ENCODE measurements at regions not wholly inside any gene's neighbourhood (a gene's known extent, or its start where the extent isn't known, plus 50 kb on each side); places are given as distances from the start of the nearest gene placed in this dataset.

GRCh38 chr4:153045111-153045982 lies 109.2 kb downstream of the FHDC1 start:
- no peak for TF ChIP-seq CTCF (conservative IDR thresholded peaks at IDR 0.05; ENCODE audit: low read depth, low read length)
- DNase-seq (ENCODE audit: low read depth) = no peak
- H3K4me3 ChIP-seq (ENCODE audit: low read depth, low read length) = no peak overlapping the region

- no peak for DNase-seq (ENCODE audit: low read depth)
- H3K4me3 ChIP-seq (ENCODE audit: low read depth, low read length) = no peak overlapping the region
- TF ChIP-seq CTCF (conservative IDR thresholded peaks at IDR 0.05; ENCODE audit: low read depth, low read length) = no peak
These were observed 122.5 kb downstream of the FHDC1 start for GRCh38 chr4:153058671-153059060.

GRCh38 chr4:153060196-153060595 lies 124.1 kb downstream of the FHDC1 start:
- no peak overlapping the region for H3K4me3 ChIP-seq (ENCODE audit: low read depth, low read length)
- no peak for DNase-seq (ENCODE audit: low read depth)
- no peak for TF ChIP-seq CTCF (conservative IDR thresholded peaks at IDR 0.05; ENCODE audit: low read depth, low read length)

- DNase-seq (ENCODE audit: low read depth) = no peak
- no peak for TF ChIP-seq CTCF (conservative IDR thresholded peaks at IDR 0.05; ENCODE audit: low read depth, low read length)
- no peak overlapping the region for H3K4me3 ChIP-seq (ENCODE audit: low read depth, low read length)
These were observed 125.8 kb downstream of the FHDC1 start for GRCh38 chr4:153061971-153062370.

GRCh38 chr4:153062652-153063168 lies 126.6 kb downstream of the FHDC1 start:
- no peak for TF ChIP-seq CTCF (conservative IDR thresholded peaks at IDR 0.05; ENCODE audit: low read depth, low read length)
- no peak overlapping the region for H3K4me3 ChIP-seq (ENCODE audit: low read depth, low read length)
- no peak for DNase-seq (ENCODE audit: low read depth)

GRCh38 chr4:153063490-153063889 lies 127.4 kb downstream of the FHDC1 start:
- DNase-seq (ENCODE audit: low read depth) = no peak
- TF ChIP-seq CTCF (conservative IDR thresholded peaks at IDR 0.05; ENCODE audit: low read depth, low read length) = no peak
- H3K4me3 ChIP-seq (ENCODE audit: low read depth, low read length) = no peak overlapping the region

GRCh38 chr4:153064571-153064970 lies 128.4 kb downstream of the FHDC1 start:
- no peak for TF ChIP-seq CTCF (conservative IDR thresholded peaks at IDR 0.05; ENCODE audit: low read depth, low read length)
- H3K4me3 ChIP-seq (ENCODE audit: low read depth, low read length) = no peak overlapping the region
- no peak for DNase-seq (ENCODE audit: low read depth)

Data from epithelial cell of proximal tubule (primary cell).